Caco-2 (cell line): ENCODE measurements at regions not wholly inside any gene's neighbourhood (a gene's known extent, or its start where the extent isn't known, plus 50 kb on each side); places are given as distances from the start of the nearest gene placed in this dataset.

Experiments used
- BruUV-seq: library from RNA; stranded (reverse); fragments of 400-500 nt; replicated peaks from 2 replicates; lab custom pipeline; 2021; lab: Mats Ljungman, UMichigan
- CTCF ChIA-PET: fragments of 300-600 bp; sonication (Branson Sonifier 250); formaldehyde crosslinking; loops from one replicate; lab custom pipeline; 2022; ENCODE audit warnings: antibody characterized with exemption; lab: Charles Lee
- POLR2A ChIA-PET: fragments of 300-600 bp; sonication (Branson Sonifier 250); formaldehyde crosslinking; loops from one replicate; lab custom pipeline; 2022; ENCODE audit warnings: antibody characterized with exemption; lab: Charles Lee
- DNase-seq, 2 experiments: peaks; one replicate each; pipeline versions ENCODE4 v3.0.0 to v3.0.0-alpha.2; 2020 to 2022
- H3K27me3 ChIP-seq: replicated peaks from 2 replicates; pipeline ENCODE4 v1.6.0; 2011; ENCODE audit warnings: low read length; ENCODE audit not compliant: control insufficient read depth, insufficient read depth
- H3K36me3 ChIP-seq: 2 replicates; pipeline ENCODE4 v1.5.1; 2011; ENCODE audit warnings: low read length; ENCODE audit not compliant: control insufficient read depth, insufficient read depth
- H3K4me1 ChIP-seq: fragments of 250-450 bp; sonication (Bioruptor Pico); 2 replicates; pipeline ENCODE4 v1.5.1; 2020; ENCODE audit warnings: mild to moderate bottlenecking
- H3K4me3 ChIP-seq: 2 replicates; pipeline ENCODE4 v1.5.1; 2011; ENCODE audit warnings: low read depth, mild to moderate bottlenecking, control low read depth, low read length
- H3K9me3 ChIP-seq: fragments of 250-450 bp; sonication (Bioruptor Pico); 2 replicates; pipeline ENCODE4 v1.5.1; 2020; ENCODE audit warnings: mild to moderate bottlenecking, moderate library complexity
- H3K27ac Mint-ChIP-seq: one replicate; pipeline ENCODE4 v1.8.0; 2022; ENCODE audit warnings: mixed read lengths; ENCODE audit not compliant: unreplicated experiment
- H3K27me3 Mint-ChIP-seq: one replicate; pipeline ENCODE4 v1.8.0; 2022; ENCODE audit warnings: mixed read lengths; ENCODE audit not compliant: insufficient read depth, unreplicated experiment
- H3K36me3 Mint-ChIP-seq: one replicate; pipeline ENCODE4 v1.8.0; 2022; ENCODE audit warnings: mild to moderate bottlenecking, mixed read lengths; ENCODE audit not compliant: insufficient read depth, unreplicated experiment
- H3K4me1 Mint-ChIP-seq: one replicate; pipeline ENCODE4 v1.8.0; 2022; ENCODE audit warnings: low read depth, mixed read lengths; ENCODE audit not compliant: unreplicated experiment
- H3K4me3 Mint-ChIP-seq: one replicate; pipeline ENCODE4 v1.8.0; 2022; ENCODE audit warnings: mild to moderate bottlenecking, moderate library complexity, mixed read lengths; ENCODE audit not compliant: unreplicated experiment
- H3K9me3 Mint-ChIP-seq: one replicate; pipeline ENCODE4 v1.8.0; 2022; ENCODE audit warnings: mixed read lengths; ENCODE audit not compliant: unreplicated experiment
- intact Hi-C: fragments of 100-400 bp; cut with micrococcal nuclease; formaldehyde crosslinking; loops from one replicate; pipeline ENCODE4 v1.10.0; 2022; ENCODE audit not compliant: unreplicated experiment
- TF ChIP-seq, protein P1 (sequence below), 2 experiments: fragments of 200-600 bp in 1 of 2; IDR thresholded peaks; 1 replicate in 1 of 2; 2 replicates in 1 of 2; pipeline versions ENCODE4 v1.5.1 to v1.8.0; 2011 to 2022; ENCODE audit warnings: antibody characterized with exemption in 1 of 2, control low read depth in 1 of 2, inconsistent platforms in 1 of 2, low read depth in 1 of 2, low read length in 1 of 2, mild to moderate bottlenecking in 1 of 2, moderate library complexity in 1 of 2; ENCODE audit not compliant: insufficient read depth in 1 of 2, severe bottlenecking in 1 of 2, unreplicated experiment in 1 of 2

DNA sequence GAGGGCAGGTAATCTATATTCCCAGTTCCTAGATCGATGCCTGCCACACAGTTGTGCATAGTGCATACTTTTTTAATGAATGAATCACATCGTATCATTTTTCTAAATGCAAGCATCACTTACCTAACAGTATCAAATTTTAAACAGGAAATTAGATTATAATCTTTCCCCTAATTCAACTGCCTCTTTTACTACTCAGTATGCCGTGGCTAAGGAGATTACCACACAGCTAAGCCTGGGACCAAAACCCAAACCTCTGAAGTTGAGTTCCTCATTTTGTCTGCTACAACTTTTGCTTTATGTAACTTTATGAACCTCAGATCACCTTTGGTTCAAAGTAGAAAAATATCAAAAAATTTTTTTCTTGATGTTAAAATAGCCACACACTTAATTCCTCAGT is 53.2 kb upstream of the FNDC3B start:
- no peaks in the 10 kb centered on the region for H3K36me3 Mint-ChIP-seq
- peaks cover 9% of the 10 kb centered on the region for H3K9me3 Mint-ChIP-seq
- no peak overlapping the region for H3K4me3 Mint-ChIP-seq
- no peaks in the 10 kb centered on the region for H3K4me1 Mint-ChIP-seq
- intact Hi-C loops: no loop called here
- no peak overlapping the region for H3K27ac Mint-ChIP-seq
- no peaks in the 10 kb centered on the region for H3K4me1 ChIP-seq
- H3K27me3 ChIP-seq: no peaks in the 10 kb centered on the region
- ChIA-PET POLR2A (no interaction called here), CTCF (no interaction called here)
- H3K9me3 ChIP-seq: no peaks in the 10 kb centered on the region
- H3K36me3 ChIP-seq: no peaks in the 10 kb centered on the region
- TF ChIP-seq, protein P1, sequence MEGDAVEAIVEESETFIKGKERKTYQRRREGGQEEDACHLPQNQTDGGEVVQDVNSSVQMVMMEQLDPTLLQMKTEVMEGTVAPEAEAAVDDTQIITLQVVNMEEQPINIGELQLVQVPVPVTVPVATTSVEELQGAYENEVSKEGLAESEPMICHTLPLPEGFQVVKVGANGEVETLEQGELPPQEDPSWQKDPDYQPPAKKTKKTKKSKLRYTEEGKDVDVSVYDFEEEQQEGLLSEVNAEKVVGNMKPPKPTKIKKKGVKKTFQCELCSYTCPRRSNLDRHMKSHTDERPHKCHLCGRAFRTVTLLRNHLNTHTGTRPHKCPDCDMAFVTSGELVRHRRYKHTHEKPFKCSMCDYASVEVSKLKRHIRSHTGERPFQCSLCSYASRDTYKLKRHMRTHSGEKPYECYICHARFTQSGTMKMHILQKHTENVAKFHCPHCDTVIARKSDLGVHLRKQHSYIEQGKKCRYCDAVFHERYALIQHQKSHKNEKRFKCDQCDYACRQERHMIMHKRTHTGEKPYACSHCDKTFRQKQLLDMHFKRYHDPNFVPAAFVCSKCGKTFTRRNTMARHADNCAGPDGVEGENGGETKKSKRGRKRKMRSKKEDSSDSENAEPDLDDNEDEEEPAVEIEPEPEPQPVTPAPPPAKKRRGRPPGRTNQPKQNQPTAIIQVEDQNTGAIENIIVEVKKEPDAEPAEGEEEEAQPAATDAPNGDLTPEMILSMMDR (IDR thresholded peaks at IDR 0.05; ENCODE audit: insufficient read depth in 1 of 2, low read depth in 1 of 2, low read length in 1 of 2, severe bottlenecking in 1 of 2, unreplicated experiment in 1 of 2): no peak
- BruUV-seq: no TSS peak
- no peaks in the 10 kb centered on the region for H3K27me3 Mint-ChIP-seq
- no peak for DNase-seq
- H3K4me3 ChIP-seq: no peak overlapping the region

DNA sequence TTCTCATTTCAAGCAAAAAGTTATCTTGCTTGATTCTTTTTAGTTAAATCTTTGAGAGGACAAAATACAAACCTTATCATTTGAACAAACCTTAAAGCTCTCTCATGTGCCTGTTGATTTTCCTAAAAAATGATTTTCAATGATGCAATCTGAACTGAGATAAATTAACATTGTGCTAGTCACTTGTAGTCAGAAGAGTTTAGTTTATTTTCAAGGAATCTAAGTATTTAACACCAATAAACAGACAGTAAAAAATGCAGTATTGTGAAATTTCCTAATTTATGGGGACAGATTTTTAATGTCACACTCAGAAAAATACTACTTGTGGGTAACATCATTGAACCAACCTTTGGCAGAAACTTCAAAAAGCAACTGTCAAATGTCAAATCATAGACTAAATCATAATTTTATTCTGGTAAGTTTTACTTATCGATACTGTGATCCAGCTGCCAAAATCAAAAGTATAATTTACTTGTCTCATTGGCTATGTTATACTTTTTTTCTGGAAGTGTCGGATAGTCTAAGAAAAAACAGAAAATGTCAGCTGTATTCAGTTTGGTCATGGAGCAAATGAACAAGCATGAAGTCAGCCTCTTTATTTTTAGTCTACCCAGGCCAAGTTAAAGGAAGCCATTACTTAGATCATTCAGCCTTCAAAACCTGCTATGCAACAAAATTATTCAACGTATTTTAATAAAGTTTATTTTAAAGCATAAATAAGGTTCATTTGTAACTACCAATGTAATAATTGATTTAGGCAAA is 52.4 kb upstream of the FNDC3B start:
- no peaks in the 10 kb centered on the region for H3K36me3 ChIP-seq
- H3K4me1 ChIP-seq: no peaks in the 10 kb centered on the region
- Mint-ChIP-seq H3K4me3 (no peak overlapping the region), H3K36me3 (no peaks in the 10 kb centered on the region), H3K4me1 (no peaks in the 10 kb centered on the region), H3K9me3 (peaks cover 9% of the 10 kb centered on the region), H3K27me3 (no peaks in the 10 kb centered on the region), H3K27ac (no peak overlapping the region)
- intact Hi-C loops: no loop called here
- CTCF ChIA-PET: no interaction called here
- POLR2A ChIA-PET: no interaction called here
- H3K27me3 ChIP-seq: no peaks in the 10 kb centered on the region
- H3K9me3 ChIP-seq: no peaks in the 10 kb centered on the region
- no peak overlapping the region for H3K4me3 ChIP-seq
- no TSS peak for BruUV-seq
- TF ChIP-seq, protein P1 (IDR thresholded peaks at IDR 0.05; ENCODE audit: insufficient read depth in 1 of 2, low read depth in 1 of 2, low read length in 1 of 2, severe bottlenecking in 1 of 2, unreplicated experiment in 1 of 2): no peak
- no peak for DNase-seq
